NCI-H187 (cell line): ENCODE measurements at regions not wholly inside any gene's neighbourhood (a gene's known extent, or its start where the extent isn't known, plus 50 kb on each side); places are given as distances from the start of the nearest gene placed in this dataset.
"Not testable (repeated sequence)": the region's sequence is repeated elsewhere in the genome, so short reads cannot be mapped to it uniquely, and the experiment has no call there.

ENCODE experiments used
- DNase-seq, 2 experiments: peaks; one replicate each; lab custom pipeline; 2025; lab: John Stamatoyannopoulos, UW

DNA sequence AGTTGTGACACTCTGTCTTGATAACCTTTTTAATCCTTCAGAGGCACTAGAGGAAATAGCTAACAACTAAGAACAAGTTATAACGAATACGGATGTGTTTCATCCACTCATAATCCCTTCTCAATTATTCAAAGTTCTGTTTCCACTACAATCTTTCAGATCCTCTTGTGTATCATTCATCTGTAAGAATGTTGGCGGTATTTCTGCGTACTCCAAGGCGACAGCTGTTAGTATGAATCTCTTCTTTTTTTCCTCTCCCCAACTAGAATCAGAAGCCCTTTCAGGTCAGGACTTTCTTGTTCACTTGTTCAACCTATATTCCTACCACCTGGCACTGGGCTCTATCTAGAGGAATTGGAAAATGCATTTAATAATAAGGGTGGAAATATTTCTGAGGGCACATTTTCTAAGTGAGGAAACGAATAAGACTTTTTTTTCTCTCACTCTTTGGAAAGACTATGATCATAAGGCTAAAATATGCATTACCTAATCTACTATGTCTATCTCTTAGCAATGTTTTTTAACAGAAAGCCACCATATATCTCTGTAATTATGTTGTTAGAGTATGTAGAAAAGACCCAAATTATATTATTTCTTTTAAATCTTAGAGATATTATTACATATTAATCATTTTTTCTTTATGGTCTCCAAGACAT lies 492.9 kb downstream of the PCDH20 start:
- DNase-seq, result no peak

- DNase-seq, result no peak
These were observed 496.8 kb downstream of the TDRD3 start for GRCh38 chr13:60893801-60894200.

GRCh38 chr13:60887711-60888110 lies 490.7 kb downstream of the TDRD3 start:
- DNase-seq, result no peak

GRCh38 chr13:60881507-60881906 lies 484.5 kb downstream of the TDRD3 start:
- DNase-seq, result no peak

DNA sequence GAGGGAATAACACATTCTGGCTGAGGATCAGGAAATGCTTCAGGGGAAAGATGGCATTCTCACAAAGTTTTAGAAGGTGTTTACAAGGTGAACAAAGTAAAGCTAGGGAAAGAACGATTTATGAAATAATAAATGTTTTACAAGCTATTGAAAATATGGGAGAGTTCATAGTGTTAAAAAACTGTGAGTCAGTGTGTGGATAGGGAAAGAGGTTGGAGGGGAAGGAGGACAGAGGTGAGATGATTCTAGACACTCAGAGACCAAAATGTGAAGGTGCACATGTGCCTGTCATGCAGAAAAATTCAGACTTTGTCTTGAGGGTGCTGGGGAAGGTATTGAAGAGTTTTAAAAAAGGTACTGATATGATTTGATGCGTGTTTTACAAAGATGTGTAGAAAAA lies 476.1 kb downstream of the TDRD3 start:
- no peak for DNase-seq

GRCh38 chr13:60869941-60870613 lies 473.1 kb downstream of the TDRD3 start:
- no peak for DNase-seq

- DNase-seq, result no peak
These were observed 472.2 kb downstream of the TDRD3 start for GRCh38 chr13:60869225-60869624.

- DNase-seq, result no peak
These were observed 465.0 kb downstream of the TDRD3 start for GRCh38 chr13:60862036-60862435.

DNA sequence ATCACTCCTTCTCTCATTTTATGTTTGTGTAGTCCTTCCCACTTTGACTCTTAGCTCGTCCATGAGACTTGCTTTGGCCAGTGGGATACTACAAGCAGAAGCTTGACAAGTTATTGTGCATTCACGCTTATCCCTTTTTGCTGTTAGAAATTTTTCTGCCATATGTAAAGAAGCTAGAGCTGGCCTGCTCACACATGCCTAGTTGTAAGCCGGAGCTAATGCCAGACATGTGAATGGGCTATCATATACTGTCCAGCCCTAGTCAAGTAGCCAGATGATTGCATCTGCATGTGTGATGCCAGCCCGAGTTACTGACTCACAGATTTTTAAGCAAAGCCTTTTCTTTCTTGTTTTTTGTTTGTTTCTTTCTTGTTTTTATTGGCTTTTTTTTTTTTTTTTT lies 460.7 kb downstream of the TDRD3 start:
- no peak for DNase-seq

GRCh38 chr13:60852886-60853285 lies 455.9 kb downstream of the TDRD3 start:
- no peak for DNase-seq

DNA sequence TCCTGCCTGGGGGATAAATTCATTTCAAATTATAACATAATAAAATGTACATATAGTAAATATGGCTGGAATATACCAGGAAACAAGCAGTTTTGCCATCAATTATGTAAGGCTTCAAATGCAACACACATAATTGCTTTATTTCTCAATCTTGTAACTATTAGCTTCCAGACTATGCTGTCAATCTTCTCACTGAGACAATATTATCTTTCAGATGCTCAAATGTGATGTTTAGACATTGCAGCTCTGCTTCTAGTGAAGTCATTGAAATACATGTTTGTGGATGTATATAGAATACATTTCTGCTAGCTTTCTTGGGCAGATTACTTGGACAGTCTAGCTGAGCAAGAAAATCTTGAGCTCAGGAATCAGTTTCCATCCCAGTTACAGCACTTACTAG lies 454.4 kb downstream of the TDRD3 start:
- no peak for DNase-seq

GRCh38 chr13:60850526-60850925 lies 453.5 kb downstream of the TDRD3 start:
- no peak for DNase-seq

DNA sequence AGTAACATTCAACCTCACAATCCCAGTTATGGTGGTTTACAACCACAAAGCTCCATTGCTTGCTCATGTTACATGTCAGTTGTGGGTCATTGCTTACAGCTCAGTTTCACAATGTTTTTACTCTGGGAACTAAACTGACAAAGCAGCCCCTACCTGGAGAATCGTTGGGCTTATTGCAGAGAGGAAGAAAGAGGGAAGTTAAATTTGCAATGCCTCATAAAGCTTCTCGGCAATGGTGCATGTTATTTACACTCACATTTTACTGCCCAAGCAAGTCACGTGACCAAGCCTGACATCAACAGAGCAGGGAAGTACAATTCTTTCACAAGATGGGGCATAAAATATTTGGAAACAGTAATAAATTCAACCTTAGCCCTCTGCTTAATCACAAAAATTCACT lies 441.6 kb downstream of the TDRD3 start:
- DNase-seq, result peak; percentile 28 to 77

DNA sequence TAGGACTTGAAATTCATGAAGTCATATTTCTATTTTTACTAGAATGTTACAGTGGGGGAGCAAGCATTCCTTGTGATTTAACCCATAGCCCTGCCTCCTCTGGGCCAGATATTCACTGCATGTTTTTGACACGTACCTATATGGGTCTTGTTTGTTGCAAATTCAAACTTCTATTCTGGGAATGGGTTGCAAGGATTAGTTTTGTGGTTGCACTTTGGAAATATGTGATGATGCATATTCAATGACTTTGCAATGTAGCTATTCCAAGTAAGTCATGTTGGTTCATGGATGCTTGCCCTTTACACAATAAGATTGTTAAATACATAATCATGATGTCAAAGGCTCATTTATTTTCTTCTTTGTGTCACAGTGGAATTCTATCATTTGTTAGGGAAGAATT lies 440.8 kb downstream of the TDRD3 start:
- DNase-seq, result no peak

DNA sequence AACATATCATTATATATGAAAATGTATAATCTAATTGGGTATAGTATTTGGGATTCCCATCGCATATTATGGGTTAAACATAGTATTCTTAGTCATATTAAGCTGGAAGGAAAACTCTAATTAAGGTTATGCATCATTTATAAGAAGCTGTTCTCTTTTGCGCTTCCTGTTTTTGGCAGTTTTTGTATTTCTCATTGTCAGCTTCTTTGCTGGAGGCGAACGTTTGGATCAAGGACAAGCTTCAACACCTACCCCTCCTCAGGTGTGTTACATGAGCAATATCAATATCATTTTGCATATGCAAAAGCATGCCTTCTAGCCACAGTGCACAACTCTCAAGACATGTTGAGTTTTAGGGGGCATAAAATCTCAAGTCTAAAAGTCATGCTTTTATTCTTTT lies 439.8 kb downstream of the TDRD3 start:
- DNase-seq, result no peak

DNA sequence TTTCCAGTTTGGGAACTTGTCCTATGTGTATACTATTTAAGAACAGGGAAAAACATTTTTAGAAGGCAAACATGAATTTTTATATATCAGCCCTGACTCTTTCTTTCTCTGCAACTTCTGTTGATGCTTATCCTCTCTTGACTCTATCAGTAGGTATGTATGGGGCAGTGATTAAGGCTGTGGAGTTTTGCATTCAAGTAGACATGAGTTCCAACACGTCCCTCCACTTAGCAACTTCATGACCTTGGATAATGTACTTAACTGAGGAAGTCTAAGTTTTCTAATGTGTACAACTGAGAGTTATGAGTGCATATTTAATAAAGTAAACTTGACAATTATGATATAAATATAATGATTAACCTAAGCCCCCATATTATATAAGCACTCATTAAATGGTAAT lies 414.6 kb downstream of the TDRD3 start:
- no peak for DNase-seq

GRCh38 chr13:60805640-60806039 lies 408.6 kb downstream of the TDRD3 start:
- DNase-seq, result not testable (repeated sequence)

- no peak for DNase-seq
These were observed 401.5 kb downstream of the TDRD3 start for GRCh38 chr13:60798503-60798902.

GRCh38 chr13:60797112-60797511 lies 400.1 kb downstream of the TDRD3 start:
- no peak for DNase-seq

DNA sequence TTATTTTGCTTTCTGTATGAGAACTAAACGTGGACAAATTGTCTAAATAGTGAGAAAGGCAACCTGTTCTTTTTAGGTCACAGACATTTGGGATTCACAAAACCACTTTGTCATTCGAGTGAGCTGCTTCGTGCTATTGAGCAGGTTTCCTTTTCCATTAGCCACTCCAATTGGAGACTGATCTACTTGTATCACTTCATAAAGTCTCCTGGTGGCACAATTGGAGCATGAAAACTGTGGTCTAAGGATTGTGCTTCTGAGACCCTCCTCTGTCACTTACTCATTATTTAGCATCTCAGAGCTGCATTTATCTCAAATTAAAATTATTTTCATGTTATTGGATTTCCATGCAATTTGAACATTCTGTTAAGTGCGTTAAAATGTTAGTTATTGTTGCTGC lies 397.7 kb downstream of the TDRD3 start:
- no peak for DNase-seq

GRCh38 chr13:60790620-60791019 lies 393.6 kb downstream of the TDRD3 start:
- DNase-seq, result no peak

DNA sequence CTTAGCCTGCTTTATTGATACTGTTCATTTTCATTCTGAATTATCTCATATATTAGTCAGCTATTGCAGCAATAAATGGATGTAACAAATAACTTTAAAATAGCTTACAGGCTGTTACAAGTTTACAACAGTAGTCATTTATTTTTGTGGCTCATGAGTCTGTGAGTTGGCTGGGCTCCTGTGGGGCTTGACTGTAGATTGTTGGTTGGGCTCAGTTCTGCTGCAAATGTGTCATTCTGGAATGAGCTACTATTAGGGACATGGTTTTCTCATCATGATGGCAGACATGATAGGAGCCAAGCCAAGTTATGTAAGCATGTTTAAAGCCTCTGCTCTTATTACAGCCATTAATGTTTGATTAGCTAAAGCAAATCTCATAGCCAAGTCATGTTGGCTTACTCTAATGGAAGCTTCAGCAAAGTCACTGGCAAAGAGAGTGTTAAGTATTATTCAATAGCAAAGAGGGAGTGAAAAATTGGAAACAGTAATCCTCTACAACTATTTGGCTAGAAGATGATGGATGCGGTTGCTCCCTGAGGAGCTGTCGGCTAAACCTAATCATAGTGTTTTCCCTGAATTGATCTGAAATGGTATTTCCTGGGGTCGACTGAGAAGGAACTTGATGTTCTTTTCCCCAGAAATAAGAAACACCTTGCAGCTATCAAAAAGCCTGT lies 391.3 kb downstream of the TDRD3 start:
- DNase-seq, result no peak

DNA sequence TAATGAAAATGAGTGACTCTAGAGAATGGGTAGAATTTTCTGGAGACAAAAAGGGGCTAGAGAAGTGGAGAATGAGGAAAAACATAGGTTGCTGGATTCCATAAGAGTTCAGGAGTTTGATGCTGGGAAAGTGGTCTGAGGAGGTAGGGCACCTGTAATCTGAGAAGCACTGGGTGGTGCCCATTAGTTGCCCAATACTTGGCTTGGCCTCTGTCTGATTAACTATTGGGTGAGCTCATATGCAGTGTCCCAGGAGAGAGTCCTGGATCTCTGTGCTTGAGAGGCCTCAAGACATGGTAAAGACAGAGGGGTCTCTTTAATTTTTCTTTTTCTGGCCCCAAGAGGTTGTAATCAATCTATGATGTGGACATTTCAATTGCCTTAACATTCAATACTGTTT lies 390.1 kb downstream of the TDRD3 start:
- no peak for DNase-seq
